ENCODE measurements at regions not wholly inside any gene's neighbourhood (a gene's known extent, or its start where the extent isn't known, plus 50 kb on each side); places are given as distances from the start of the nearest gene placed in this dataset.
"Not testable (repeated sequence)": the region's sequence is repeated elsewhere in the genome, so short reads cannot be mapped to it uniquely, and the experiment has no call there.

DNA sequence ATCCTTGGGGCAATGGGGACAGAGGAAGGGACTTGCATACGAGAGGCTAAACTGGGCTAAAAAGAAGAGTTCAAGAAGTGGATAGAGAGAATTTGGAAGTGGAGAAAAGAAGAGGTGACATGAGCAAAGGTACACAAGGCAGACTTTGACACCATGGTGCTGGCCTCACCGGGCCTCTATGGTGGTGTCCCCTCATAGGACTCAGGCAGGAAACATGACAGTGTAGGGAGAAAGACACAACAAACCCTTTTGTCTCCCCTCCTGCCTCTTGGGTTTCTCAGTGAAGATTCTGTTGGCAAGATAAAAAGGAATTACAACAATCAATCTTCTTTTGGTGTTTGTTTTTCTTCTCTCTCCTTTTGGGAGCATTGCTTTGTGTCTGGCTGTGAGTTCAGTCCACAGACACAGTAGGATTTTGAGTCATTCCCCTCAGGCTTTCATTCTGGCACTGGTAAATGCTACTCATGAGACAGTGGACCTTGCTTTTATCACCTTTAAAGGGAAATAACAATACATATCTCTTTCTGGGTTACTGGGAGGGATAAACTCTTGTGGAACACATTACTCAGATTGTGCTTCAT is 827.7 kb downstream of the TNS3 start:
- no peaks in the 10 kb centered on the region for H3K9me3 ChIP-seq (ENCODE audit: low read length)
- ChIA-PET POLR2A (no interaction called here), CTCF (ENCODE audit: unreplicated experiment) (no interaction called here)
- no peak overlapping the region for H3K27ac ChIP-seq (ENCODE audit: low read depth, low read length, poor library complexity, severe bottlenecking)
- no peaks in the 10 kb centered on the region for H4K20me1 ChIP-seq (ENCODE audit: insufficient read depth, low read length)
- no peaks in the 10 kb centered on the region for H3K9me2 ChIP-seq (ENCODE audit: insufficient read depth, low read length)
- no peak overlapping the region for H2AFZ ChIP-seq (ENCODE audit: low read length)
- DNase-seq (ENCODE audit: low spot score), result no peak
- no TSS peak for BruUV-seq (replicated peaks)
- no peaks in the 10 kb centered on the region for H3K36me3 ChIP-seq (ENCODE audit: insufficient read depth, low read length)
- no peaks in the 10 kb centered on the region for H3K79me2 ChIP-seq (ENCODE audit: insufficient read depth, low read depth, low read length)
- intact Hi-C loops (cut with micrococcal nuclease; ENCODE audit: unreplicated experiment), result no loop called here
- TF ChIP-seq, protein P1, sequence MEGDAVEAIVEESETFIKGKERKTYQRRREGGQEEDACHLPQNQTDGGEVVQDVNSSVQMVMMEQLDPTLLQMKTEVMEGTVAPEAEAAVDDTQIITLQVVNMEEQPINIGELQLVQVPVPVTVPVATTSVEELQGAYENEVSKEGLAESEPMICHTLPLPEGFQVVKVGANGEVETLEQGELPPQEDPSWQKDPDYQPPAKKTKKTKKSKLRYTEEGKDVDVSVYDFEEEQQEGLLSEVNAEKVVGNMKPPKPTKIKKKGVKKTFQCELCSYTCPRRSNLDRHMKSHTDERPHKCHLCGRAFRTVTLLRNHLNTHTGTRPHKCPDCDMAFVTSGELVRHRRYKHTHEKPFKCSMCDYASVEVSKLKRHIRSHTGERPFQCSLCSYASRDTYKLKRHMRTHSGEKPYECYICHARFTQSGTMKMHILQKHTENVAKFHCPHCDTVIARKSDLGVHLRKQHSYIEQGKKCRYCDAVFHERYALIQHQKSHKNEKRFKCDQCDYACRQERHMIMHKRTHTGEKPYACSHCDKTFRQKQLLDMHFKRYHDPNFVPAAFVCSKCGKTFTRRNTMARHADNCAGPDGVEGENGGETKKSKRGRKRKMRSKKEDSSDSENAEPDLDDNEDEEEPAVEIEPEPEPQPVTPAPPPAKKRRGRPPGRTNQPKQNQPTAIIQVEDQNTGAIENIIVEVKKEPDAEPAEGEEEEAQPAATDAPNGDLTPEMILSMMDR (conservative IDR thresholded peaks at IDR 0.05; ENCODE audit: low read length), result no peak
- no peak for TF ChIP-seq EZH2phosphoT487 (IDR thresholded peaks at IDR 0.05; ENCODE audit: borderline replicate concordance, low read depth, low read length)
- H3K4me3 ChIP-seq (ENCODE audit: low read depth, low read length, poor library complexity, severe bottlenecking), result no peak overlapping the region
- no peaks in the 10 kb centered on the region for H3K4me1 ChIP-seq (ENCODE audit: insufficient read depth, low read length, poor library complexity, severe bottlenecking)
- no peak overlapping the region for H3K4me2 ChIP-seq (ENCODE audit: low read length)

DNA sequence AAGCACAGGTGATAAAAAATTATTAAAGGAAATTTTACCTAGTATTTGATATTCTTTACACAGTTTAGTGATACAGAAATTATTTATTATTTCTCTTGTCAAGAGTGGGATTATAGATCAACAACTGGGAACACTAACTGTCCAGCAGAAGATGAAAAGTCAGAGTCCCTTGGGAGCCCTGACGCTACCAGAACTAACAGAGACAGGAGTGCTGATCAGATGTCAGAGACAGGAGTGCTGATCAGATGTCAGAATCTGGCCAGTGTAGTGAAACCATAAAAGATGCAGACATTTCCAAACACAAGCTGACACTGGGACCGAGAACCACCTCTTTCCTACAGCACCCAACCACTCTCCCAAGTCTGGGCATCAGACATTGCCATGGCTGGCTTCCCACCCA is 828.2 kb downstream of the TNS3 start:
- intact Hi-C loops (cut with micrococcal nuclease; ENCODE audit: unreplicated experiment), result no loop called here
- no TSS peak for BruUV-seq (replicated peaks)
- no peak for TF ChIP-seq EZH2phosphoT487 (IDR thresholded peaks at IDR 0.05; ENCODE audit: borderline replicate concordance, low read depth, low read length)
- TF ChIP-seq, protein P1 (conservative IDR thresholded peaks at IDR 0.05; ENCODE audit: low read length), result no peak
- H3K4me1 ChIP-seq (ENCODE audit: insufficient read depth, low read length, poor library complexity, severe bottlenecking), result no peaks in the 10 kb centered on the region
- H3K79me2 ChIP-seq (ENCODE audit: insufficient read depth, low read depth, low read length), result no peaks in the 10 kb centered on the region
- H3K4me3 ChIP-seq (ENCODE audit: low read depth, low read length, poor library complexity, severe bottlenecking), result no peak overlapping the region
- H3K27ac ChIP-seq (ENCODE audit: low read depth, low read length, poor library complexity, severe bottlenecking), result no peak overlapping the region
- POLR2A ChIA-PET, result no interaction called here
- CTCF ChIA-PET (ENCODE audit: unreplicated experiment), result no interaction called here
- no peaks in the 10 kb centered on the region for H3K9me3 ChIP-seq (ENCODE audit: low read length)
- no peak overlapping the region for H2AFZ ChIP-seq (ENCODE audit: low read length)
- no peaks in the 10 kb centered on the region for H3K36me3 ChIP-seq (ENCODE audit: insufficient read depth, low read length)
- H3K9me2 ChIP-seq (ENCODE audit: insufficient read depth, low read length), result no peaks in the 10 kb centered on the region
- H4K20me1 ChIP-seq (ENCODE audit: insufficient read depth, low read length), result no peaks in the 10 kb centered on the region
- no peak overlapping the region for H3K4me2 ChIP-seq (ENCODE audit: low read length)
- DNase-seq (ENCODE audit: low spot score), result no peak

DNA sequence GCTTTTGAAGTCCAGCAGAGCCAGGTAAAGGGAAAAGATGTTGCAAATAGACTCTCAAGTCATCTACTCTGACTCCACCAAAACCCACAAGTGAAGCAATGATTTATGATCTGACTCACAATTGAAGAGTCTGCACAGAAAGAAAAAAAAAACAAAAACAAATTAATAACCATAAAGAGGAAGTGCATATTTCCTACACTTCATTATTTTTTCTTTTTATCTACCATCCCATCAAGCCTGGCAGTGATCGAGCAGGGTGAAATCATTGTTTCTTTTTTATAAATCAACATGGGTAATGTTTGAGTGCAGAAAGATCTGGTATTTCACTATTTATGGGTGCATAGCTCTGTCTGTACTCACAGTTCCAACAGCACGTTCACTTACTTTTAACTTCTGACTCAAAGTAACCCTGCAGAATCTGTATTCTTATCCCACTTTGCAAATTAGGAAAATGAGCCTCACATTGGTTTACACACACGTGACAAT is 829.0 kb downstream of the TNS3 start:
- ChIA-PET CTCF (ENCODE audit: unreplicated experiment) (no interaction called here), POLR2A (no interaction called here)
- no peak for DNase-seq (ENCODE audit: low spot score)
- Histone ChIP-seq H3K9me2 (ENCODE audit: insufficient read depth, low read length) (no peaks in the 10 kb centered on the region), H3K9me3 (ENCODE audit: low read length) (no peaks in the 10 kb centered on the region), H3K27ac (ENCODE audit: low read depth, low read length, poor library complexity, severe bottlenecking) (no peak overlapping the region), H3K4me2 (ENCODE audit: low read length) (no peak overlapping the region), H3K36me3 (ENCODE audit: insufficient read depth, low read length) (no peaks in the 10 kb centered on the region), H3K4me3 (ENCODE audit: low read depth, low read length, poor library complexity, severe bottlenecking) (no peak overlapping the region), H2AFZ (ENCODE audit: low read length) (no peak overlapping the region), H3K79me2 (ENCODE audit: insufficient read depth, low read depth, low read length) (no peaks in the 10 kb centered on the region), H4K20me1 (ENCODE audit: insufficient read depth, low read length) (no peaks in the 10 kb centered on the region), H3K4me1 (ENCODE audit: insufficient read depth, low read length, poor library complexity, severe bottlenecking) (no peaks in the 10 kb centered on the region)
- BruUV-seq (replicated peaks), result no TSS peak
- no peak for TF ChIP-seq EZH2phosphoT487 (IDR thresholded peaks at IDR 0.05; ENCODE audit: borderline replicate concordance, low read depth, low read length)
- TF ChIP-seq, protein P1 (conservative IDR thresholded peaks at IDR 0.05; ENCODE audit: low read length), result no peak
- intact Hi-C loops (cut with micrococcal nuclease; ENCODE audit: unreplicated experiment), result no loop called here

DNA sequence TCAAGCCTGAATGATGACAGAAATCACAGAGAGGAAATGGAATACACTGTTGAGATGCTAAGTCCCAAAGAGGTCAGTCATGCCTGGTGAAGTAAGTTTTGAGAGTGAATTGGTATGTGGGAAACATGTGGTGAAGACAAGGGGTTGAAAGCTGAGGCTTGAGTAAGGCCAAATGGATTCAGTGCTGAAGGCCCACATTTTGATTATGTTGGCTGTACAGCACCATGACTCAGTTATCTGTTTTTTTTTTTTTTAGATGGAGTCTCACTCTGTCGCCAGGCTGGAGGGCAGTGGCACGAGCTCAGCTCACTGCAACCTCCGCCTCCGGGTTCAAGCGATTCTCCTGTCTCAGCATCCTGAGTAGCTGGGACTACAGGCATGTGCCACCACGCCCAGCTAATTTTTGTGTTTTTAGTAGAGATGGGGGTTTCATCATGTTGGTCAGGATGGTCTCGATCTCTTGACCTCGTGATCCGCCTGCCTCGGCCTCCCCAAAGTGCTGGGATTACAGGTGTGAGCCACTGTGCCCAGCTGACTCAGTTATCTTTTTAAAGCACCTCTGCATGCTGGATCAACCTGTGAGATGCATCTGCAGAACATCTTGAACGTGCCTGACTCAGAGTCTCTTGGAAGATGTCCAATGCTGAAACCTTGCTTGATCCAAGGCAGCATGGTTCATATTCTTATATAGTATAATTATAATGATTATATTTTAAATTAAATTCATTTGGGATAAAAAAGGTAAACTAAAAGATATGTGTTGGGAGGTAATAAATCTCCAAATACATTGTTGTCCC is 829.8 kb downstream of the TNS3 start:
- H3K4me3 ChIP-seq (ENCODE audit: low read depth, low read length, poor library complexity, severe bottlenecking); intact Hi-C loops (cut with micrococcal nuclease; ENCODE audit: unreplicated experiment); H3K9me3 ChIP-seq (ENCODE audit: low read length); H3K79me2 ChIP-seq (ENCODE audit: insufficient read depth, low read depth, low read length); H3K4me1 ChIP-seq (ENCODE audit: insufficient read depth, low read length, poor library complexity, severe bottlenecking); DNase-seq (ENCODE audit: low spot score); POLR2A ChIA-PET; H2AFZ ChIP-seq (ENCODE audit: low read length); H4K20me1 ChIP-seq (ENCODE audit: insufficient read depth, low read length); H3K27ac ChIP-seq (ENCODE audit: low read depth, low read length, poor library complexity, severe bottlenecking); H3K9me2 ChIP-seq (ENCODE audit: insufficient read depth, low read length); CTCF ChIA-PET (ENCODE audit: unreplicated experiment); H3K36me3 ChIP-seq (ENCODE audit: insufficient read depth, low read length); BruUV-seq (replicated peaks); H3K4me2 ChIP-seq (ENCODE audit: low read length): not testable (repeated sequence)
